LNCaP clone FGC (cell line): ENCODE measurements at regions not wholly inside any gene's neighbourhood (a gene's known extent, or its start where the extent isn't known, plus 50 kb on each side); places are given as distances from the start of the nearest gene placed in this dataset.
A peak's percentile ranks its signal among the peaks of the same experiment; 100 is the strongest.

Experiments used
- DNase-seq: peaks from one replicate; pipeline ENCODE4 v3.0.0-alpha.2; 2011; ENCODE audit warnings: low read depth
- H3K4me3 ChIP-seq: 2 replicates; pipeline ENCODE4 v1.5.1; 2011; ENCODE audit warnings: mild to moderate bottlenecking, low read depth, low read length, control low read depth
- CTCF ChIP-seq: IDR thresholded peaks from 2 replicates; pipeline ENCODE4 v1.5.1; 2012; ENCODE audit warnings: mild to moderate bottlenecking; ENCODE audit not compliant: control insufficient read depth, insufficient read depth; ENCODE audit errors: extremely low read depth

- H3K4me3 ChIP-seq = no peak overlapping the region
- no peak for TF ChIP-seq CTCF
- DNase-seq = no peak
Observed at GRCh38 chrX:144333429-144333828, 449.6 kb downstream of the UBE2NL start.

GRCh38 chrX:144334577-144334976, 450.7 kb downstream of the UBE2NL start:
- no peak for DNase-seq

GRCh38 chrX:144335402-144335801, 451.5 kb downstream of the UBE2NL start:
- no peak for DNase-seq
- peak; percentile 21; the same call in 1 of the 2 replicates for TF ChIP-seq CTCF
- no peak overlapping the region for H3K4me3 ChIP-seq

More at GRCh38 chrX:144334577-144334976, 450.7 kb downstream of the UBE2NL start:
- H3K4me3 ChIP-seq = no peak overlapping the region
- peak; percentile 36 for TF ChIP-seq CTCF

GRCh38 chrX:144379156-144379555, 495.3 kb downstream of the UBE2NL start:
- no peak for TF ChIP-seq CTCF
- DNase-seq = no peak
- H3K4me3 ChIP-seq = no peak overlapping the region

GRCh38 chrX:144388738-144389137, 504.9 kb downstream of the UBE2NL start:
- DNase-seq = no peak
- no peak for TF ChIP-seq CTCF
- H3K4me3 ChIP-seq = no peak overlapping the region
